Left ventricle myocardium superior (tissue), 1 donor: ENCODE measurements at regions not wholly inside any gene's neighbourhood (a gene's known extent, or its start where the extent isn't known, plus 50 kb on each side); places are given as distances from the start of the nearest gene placed in this dataset.
"Not testable (repeated sequence)": the region's sequence is repeated elsewhere in the genome, so short reads cannot be mapped to it uniquely, and the experiment has no call there.

Source experiments
- ATAC-seq: fragments of 200-7000 bp; cut with Tn5 transposase; one replicate; pipeline ENCODE4 v1.9.1; 2020; ENCODE audit warnings: mild to moderate bottlenecking, moderate library complexity
- DNase-seq: peaks from one replicate; pipeline ENCODE4 v3.0.0-alpha.2; 2020
- intact Hi-C: fragments of 100-400 bp; cut with micrococcal nuclease; formaldehyde crosslinking; loops from one replicate; pipeline ENCODE4 v1.11.0; 2022
- donor health status: DM: no; HTN: yes; CAD: no; lungs with severe emphysema.

DNA sequence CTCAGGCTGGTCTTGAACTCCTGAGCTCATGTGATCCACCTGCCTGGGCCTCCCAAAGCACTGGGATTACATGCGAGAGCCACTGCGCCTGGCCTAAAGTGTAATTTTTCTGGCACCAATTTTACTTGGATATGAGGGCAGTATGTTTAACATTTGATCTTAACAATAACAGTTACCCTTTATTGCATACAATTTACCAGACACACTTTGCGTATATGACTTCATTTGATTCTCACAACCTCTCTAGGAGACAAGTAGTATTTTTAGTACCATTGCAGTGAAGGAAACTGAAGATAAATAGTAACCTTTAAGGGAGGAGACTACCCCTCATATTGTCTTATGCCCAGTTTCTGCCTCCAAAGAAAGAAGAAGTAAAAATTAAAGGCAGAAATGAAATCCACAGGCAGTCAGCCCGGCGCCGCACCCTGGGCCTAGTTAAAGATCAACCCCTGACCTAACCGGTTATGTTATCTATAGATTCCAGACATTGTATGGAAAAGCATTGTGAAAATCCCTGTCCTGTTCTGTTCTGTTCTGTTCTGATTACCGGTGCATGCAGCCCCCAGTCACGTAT, 54.0 kb downstream of the CYP26A1 start:
- intact Hi-C loops, ATAC-seq, DNase-seq: not testable (repeated sequence)

GRCh38 chr10:93131986-93132385, 58.3 kb downstream of the CYP26A1 start:
- DNase-seq (no peak), ATAC-seq (no peak)
- intact Hi-C loops: no loop called here

DNA sequence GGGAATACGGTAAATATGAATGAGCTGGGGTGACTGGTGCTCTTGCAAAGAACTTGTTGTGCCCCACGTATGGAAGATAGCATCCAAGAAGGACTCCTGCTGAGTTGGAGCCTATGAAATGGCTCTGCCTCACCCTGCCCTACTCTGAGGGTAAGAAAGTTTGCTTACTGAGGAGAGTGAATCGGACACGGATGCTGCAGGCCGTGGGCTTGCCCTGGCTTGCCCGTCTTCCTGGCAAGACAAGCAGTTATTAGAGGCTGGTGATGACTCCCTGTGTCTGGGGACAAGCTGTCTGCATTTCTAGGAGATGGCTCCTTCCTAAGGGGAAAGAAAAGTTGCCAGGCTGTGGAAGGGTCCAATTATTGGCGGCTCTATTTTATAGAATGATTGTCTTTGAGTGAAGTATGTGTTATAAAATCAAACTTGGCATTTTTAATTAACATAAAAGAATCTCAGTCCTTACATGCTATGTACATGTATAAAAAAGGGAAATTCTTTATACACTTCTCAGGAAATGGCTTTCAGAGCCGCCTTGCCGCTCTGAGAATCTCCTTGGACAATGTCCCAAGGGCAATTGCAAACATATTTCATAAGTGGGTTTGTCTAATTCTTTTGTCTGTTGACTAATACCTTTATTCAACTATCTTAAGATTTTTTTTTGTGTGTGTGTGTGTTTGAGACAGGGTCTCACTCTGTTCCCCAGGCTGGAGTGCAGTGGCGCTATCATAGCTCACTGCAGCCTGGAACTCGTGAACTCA, 64.6 kb downstream of the CYP26A1 start:
- intact Hi-C loops: no loop called here
- DNase-seq (no peak), ATAC-seq (no peak)

DNA sequence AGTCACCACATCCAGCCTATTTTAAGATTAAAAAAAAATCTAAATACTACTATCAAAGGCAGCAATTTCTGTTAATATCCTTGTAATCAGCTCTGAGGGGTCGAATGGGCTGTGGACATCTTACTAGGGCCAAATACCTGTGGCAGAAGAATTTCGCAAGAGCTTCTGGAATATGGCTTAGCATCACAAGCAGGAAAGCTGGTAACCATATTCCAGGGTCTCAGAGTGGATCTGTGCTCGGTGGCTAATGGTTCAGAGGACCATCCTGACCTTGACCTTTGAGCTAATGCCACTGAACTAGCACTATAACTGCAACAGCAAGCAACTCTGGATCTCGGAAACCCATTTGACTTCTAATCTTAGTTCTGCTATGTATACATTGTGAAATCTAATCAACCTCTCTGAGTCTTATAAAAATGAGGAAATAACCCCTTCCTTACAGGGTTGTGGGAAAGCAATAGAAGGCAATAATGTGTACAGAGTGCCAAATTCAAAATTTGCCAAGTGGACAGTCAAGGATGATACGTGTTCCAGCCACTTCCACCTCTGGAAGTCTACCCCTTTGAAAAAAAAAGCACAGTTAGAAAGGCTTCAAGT, 65.5 kb downstream of the CYP26A1 start:
- intact Hi-C loops: no loop called here
- ATAC-seq (no peak), DNase-seq (no peak)

- DNase-seq (no peak), ATAC-seq (no peak)
- intact Hi-C loops: no loop called here
Measured at GRCh38 chr10:93142534-93142933, 68.8 kb downstream of the CYP26A1 start.

DNA sequence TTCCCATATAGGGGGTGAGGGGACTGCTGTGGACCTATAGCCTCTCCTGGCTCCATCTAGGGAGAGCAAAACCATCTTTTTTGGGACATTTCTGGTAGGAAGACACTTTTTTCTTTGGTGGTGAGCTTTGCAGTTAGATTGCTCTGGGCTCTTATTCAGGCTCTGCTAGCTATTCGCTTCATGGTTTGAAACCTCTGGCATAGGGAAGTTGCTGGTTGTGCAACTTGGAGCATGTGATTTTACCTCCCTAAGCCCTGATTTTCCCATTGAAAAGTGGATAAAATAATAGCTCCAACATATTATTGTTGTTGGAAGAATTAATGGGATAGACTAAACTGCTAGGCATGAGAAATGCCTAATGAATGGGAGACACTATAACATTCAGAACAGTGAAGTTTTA, 69.6 kb downstream of the CYP26A1 start:
- intact Hi-C loops: no loop called here
- ATAC-seq (no peak), DNase-seq (no peak)

- DNase-seq (no peak), ATAC-seq (no peak)
- intact Hi-C loops: no loop called here
Measured at GRCh38 chr10:93146336-93146735, 72.6 kb downstream of the CYP26A1 start.

GRCh38 chr10:93147281-93147680, 73.6 kb downstream of the CYP26A1 start:
- DNase-seq (no peak), ATAC-seq (no peak)
- intact Hi-C loops: no loop called here

- ATAC-seq (no peak), DNase-seq (no peak)
- intact Hi-C loops: no loop called here
Measured at GRCh38 chr10:93148476-93148875, 74.8 kb downstream of the CYP26A1 start.

GRCh38 chr10:93149761-93150160, 76.1 kb downstream of the CYP26A1 start:
- no peak for DNase-seq
- no peak for ATAC-seq
- intact Hi-C loops: no loop called here

DNA sequence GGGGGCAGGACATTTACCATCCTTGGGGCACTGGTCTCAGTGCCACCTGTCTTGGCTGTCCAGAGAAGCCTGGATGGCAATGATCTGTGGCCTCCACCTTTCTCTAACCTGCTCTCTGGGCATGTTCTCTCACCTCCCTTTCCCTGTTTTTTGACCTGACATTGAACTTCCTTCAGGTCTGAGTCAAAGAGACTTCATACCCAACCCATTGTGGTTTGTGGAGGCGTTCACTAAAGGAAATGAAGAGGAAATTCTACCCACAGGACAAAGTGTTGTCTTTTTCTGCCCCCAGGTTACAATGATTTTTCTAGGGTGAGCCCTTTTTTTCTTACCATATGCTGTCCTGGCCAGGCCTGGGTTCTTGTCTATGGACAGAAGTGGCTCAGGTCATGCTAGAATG, 76.6 kb downstream of the CYP26A1 start:
- ATAC-seq: no peak
- intact Hi-C loops: no loop called here
- DNase-seq: no peak

DNA sequence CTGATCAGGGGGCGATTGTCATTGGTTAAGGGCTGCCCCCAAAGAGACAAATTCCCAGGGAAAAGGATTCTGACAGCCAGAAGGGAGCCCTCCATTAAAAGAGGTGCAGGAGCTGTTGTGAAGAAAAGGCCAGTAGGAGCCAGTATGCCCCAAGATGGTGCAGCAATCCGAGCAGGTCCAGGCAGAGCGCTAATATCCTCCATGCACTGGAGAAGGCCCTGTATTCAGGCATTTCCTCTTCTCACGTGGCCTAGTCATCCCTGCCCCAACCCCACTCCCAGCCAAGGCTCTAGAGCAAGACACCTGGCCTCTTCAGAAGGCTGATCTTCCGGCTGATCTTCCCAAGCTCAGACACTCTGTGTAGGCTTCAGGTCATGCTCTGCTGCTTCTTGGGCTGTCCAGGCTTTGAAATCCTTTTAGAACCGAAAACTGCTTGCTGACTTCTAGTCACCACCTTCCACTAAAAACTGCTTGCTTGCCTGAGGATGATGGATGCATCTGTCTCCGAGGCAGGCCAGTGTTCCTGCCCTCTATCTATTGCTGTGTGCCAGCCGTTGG, 77.4 kb downstream of the CYP26A1 start:
- DNase-seq: no peak
- ATAC-seq: no peak
- intact Hi-C loops: no loop called here

- ATAC-seq (no peak), DNase-seq (no peak)
- intact Hi-C loops: no loop called here
Measured at GRCh38 chr10:93152136-93152535, 78.4 kb downstream of the CYP26A1 start.

- no peak for ATAC-seq
- DNase-seq: no peak
- intact Hi-C loops: no loop called here
Measured at GRCh38 chr10:93154531-93154930, 80.8 kb downstream of the CYP26A1 start.

DNA sequence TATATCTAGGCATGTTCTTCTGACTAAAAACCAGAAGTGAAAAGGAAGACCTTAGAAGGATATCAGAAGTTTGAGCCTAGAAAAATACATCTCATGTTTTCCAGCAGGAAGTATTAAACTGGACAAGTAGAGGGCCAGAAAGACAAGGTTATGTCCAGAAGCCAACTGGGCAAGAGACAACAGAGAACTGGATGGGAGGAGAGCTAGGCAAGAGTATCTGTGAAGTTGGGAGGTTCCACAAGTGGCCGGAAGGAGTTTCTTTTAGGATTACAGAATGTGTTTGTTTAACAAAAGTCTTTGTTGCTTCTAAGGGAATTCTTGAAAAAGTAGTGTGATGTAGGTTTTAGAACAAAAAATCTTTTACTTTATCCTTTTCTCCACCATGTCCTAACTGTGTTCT, 86.4 kb downstream of the CYP26A1 start:
- DNase-seq (no peak), ATAC-seq (no peak)
- intact Hi-C loops: no loop called here

DNA sequence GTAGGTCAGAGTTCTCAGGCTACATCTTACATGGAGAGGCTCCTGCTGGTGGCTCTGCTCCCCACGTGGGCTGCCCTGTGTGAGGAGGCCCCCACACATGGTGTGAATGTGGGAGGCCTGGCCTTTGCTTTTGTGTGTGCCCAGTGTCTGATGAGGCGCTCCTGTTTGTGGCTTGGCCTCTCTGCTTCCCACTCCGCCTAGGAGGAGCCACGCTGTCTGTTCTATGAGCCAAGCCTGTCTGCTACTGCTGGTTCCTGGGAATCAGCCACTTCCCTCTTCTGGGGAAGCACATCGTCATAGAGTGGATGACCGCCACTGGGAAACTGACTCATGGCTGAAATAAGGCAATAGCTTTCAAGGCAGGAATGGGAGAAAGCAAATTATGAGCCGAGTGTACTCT, 87.1 kb downstream of the CYP26A1 start:
- intact Hi-C loops: no loop called here
- ATAC-seq (peak; percentile 41), DNase-seq (peak; percentile 30)

- intact Hi-C loops: no loop called here
- DNase-seq: no peak
- ATAC-seq: no peak
Measured at GRCh38 chr10:93165367-93165766, 91.7 kb downstream of the CYP26A1 start.

GRCh38 chr10:93166134-93166533, 92.4 kb downstream of the CYP26A1 start:
- ATAC-seq (no peak), DNase-seq (no peak)
- intact Hi-C loops: no loop called here

DNA sequence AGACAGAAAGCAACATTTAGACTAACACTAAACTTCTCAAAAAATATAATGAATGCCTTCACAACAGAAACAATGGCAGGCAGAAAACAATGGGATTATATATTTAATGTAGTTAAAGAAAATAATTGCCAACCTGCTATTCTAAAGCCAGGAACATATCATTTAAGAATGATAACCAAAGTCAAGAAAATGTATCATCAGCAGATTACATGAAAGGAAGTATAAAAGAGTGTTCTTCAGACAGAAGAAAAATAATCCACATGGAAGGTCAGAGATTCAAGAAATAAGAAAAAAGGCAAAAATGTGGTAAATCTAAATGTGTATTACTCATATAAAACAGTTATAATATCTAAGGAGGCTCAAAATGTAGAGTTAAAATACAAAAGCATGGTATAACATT, 98.1 kb downstream of the CYP26A1 start:
- no peak for DNase-seq
- intact Hi-C loops: no loop called here
- ATAC-seq: no peak

- ATAC-seq (no peak), DNase-seq (no peak)
- intact Hi-C loops: no loop called here
Measured at GRCh38 chr10:93173967-93174845, 100.5 kb downstream of the CYP26A1 start.
